Right renal cortex interstitium (tissue), 3 donors: ENCODE measurements at regions not wholly inside any gene's neighbourhood (a gene's known extent, or its start where the extent isn't known, plus 50 kb on each side); places are given as distances from the start of the nearest gene placed in this dataset.
"Not testable (repeated sequence)": the region's sequence is repeated elsewhere in the genome, so short reads cannot be mapped to it uniquely, and the experiment has no call there.

ENCODE experiments used
- DNase-seq, 3 donors: peaks; one replicate each; pipeline ENCODE4 v3.0.0-alpha.2; 2013; ENCODE audit warnings: low read depth in 3 of 3, low spot score in 2 of 3

GRCh38 chr5:92758552-92758951 is 822.5 kb downstream of the NR2F1-AS1 start:
- no peak for DNase-seq

GRCh38 chr5:92749943-92750342 is 831.1 kb downstream of the NR2F1-AS1 start:
- DNase-seq: no peak

- DNase-seq: no peak
Measured at GRCh38 chr5:92748072-92748676, 832.8 kb downstream of the NR2F1-AS1 start.

GRCh38 chr5:92741906-92742305 is 839.1 kb downstream of the NR2F1-AS1 start:
- DNase-seq: no peak

- no peak for DNase-seq
Measured at GRCh38 chr5:92734211-92734940, 846.6 kb downstream of the NR2F1-AS1 start.

GRCh38 chr5:92730486-92730885 is 850.5 kb downstream of the NR2F1-AS1 start:
- no peak for DNase-seq

- DNase-seq: no peak
Measured at GRCh38 chr5:92729088-92729487, 851.9 kb downstream of the NR2F1-AS1 start.

GRCh38 chr5:92715946-92716520 is 865.0 kb downstream of the NR2F1-AS1 start:
- DNase-seq: peak in 1 of 3 donors; percentile 32

GRCh38 chr5:92713826-92714225 is 867.2 kb downstream of the NR2F1-AS1 start:
- no peak for DNase-seq

- no peak for DNase-seq
Measured at GRCh38 chr5:92713335-92713743, 867.7 kb downstream of the NR2F1-AS1 start.

GRCh38 chr5:92711956-92712355 is 869.1 kb downstream of the NR2F1-AS1 start:
- no peak for DNase-seq

- DNase-seq: no peak
Measured at GRCh38 chr5:92704590-92704989, 876.4 kb downstream of the NR2F1-AS1 start.

GRCh38 chr5:92703976-92704375 is 877.0 kb downstream of the NR2F1-AS1 start:
- DNase-seq: no peak

- DNase-seq: no peak
Measured at GRCh38 chr5:92695123-92696003, 885.7 kb downstream of the NR2F1-AS1 start.

- no peak for DNase-seq
Measured at GRCh38 chr5:92694067-92694466, 887.0 kb downstream of the NR2F1-AS1 start.

- DNase-seq: not testable (repeated sequence)
Measured at GRCh38 chr5:92691955-92692354, 889.1 kb downstream of the NR2F1-AS1 start.

GRCh38 chr5:92687821-92688722 is 892.9 kb downstream of the NR2F1-AS1 start:
- peak in 2 of 3 donors; percentile 49 to 50 for DNase-seq

GRCh38 chr5:92678640-92679039 is 902.4 kb downstream of the NR2F1-AS1 start:
- no peak for DNase-seq

GRCh38 chr5:92676215-92677165 is 904.5 kb downstream of the NR2F1-AS1 start:
- DNase-seq: no peak
